ENCODE measurements at regions not wholly inside any gene's neighbourhood (a gene's known extent, or its start where the extent isn't known, plus 50 kb on each side); places are given as distances from the start of the nearest gene placed in this dataset.
"Not testable (repeated sequence)": the region's sequence is repeated elsewhere in the genome, so short reads cannot be mapped to it uniquely, and the experiment has no call there.

DNA sequence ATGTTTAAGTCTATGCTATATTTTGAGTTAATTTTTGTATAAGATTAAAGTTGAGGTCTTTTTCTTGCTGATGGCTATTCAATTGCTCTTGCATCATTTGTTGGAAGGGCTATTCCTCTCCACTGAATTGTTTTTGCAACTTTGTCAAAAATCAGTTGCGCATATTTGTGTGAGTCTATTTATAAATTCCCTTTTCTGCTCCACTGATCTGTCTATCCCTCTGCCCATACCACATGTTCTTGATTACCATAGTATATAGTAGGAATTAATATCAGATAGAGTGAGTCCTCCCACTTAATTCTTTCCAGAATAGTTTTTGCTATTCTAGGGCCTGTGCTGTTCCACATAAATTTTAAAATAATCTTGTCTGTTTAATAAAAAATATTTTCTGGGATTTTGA, 152.4 kb upstream of the ADCY1 start:
- Histone ChIP-seq H3K27ac (no peak overlapping the region), H3K36me3 (no peaks in the 10 kb centered on the region), H3K27me3 (peaks cover 0 to 4% of the 10 kb centered on the region in 2 donors), H3K4me3 (no peak overlapping the region), H3K9me3 (no peaks in the 10 kb centered on the region), H3K4me1 (no peaks in the 10 kb centered on the region)
- TF ChIP-seq, protein P1, sequence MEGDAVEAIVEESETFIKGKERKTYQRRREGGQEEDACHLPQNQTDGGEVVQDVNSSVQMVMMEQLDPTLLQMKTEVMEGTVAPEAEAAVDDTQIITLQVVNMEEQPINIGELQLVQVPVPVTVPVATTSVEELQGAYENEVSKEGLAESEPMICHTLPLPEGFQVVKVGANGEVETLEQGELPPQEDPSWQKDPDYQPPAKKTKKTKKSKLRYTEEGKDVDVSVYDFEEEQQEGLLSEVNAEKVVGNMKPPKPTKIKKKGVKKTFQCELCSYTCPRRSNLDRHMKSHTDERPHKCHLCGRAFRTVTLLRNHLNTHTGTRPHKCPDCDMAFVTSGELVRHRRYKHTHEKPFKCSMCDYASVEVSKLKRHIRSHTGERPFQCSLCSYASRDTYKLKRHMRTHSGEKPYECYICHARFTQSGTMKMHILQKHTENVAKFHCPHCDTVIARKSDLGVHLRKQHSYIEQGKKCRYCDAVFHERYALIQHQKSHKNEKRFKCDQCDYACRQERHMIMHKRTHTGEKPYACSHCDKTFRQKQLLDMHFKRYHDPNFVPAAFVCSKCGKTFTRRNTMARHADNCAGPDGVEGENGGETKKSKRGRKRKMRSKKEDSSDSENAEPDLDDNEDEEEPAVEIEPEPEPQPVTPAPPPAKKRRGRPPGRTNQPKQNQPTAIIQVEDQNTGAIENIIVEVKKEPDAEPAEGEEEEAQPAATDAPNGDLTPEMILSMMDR (IDR thresholded peaks at IDR 0.05) = no peak
- no peak for ATAC-seq
- intact Hi-C loops (cut with DNase I) = no loop called here
- peak in 1 of 4 donors; percentile 3 for DNase-seq

DNA sequence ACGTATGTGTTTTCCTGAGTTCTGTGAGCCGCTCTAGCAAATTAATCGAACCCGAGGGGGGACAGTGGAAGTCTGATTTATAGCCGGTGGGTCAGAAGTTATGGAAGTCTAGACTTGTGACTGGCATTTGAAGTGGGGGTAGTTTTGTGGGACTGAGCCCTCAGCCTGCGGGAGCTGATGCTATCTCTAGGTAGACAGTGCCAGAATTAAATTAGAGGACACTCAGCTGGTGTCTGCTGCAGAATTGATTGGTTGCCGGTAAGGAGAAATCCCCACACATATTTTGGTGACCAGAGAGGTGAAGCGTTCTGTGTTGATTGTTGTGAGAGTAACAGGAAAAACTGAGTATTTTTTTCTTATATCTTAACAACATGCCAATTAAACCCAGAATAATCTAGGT, 143.8 kb upstream of the ADCY1 start:
- ATAC-seq (no peak), DNase-seq (no peak)
- no peaks in the 10 kb centered on the region for H3K36me3 ChIP-seq
- TF ChIP-seq, protein P1 (IDR thresholded peaks at IDR 0.05) = no peak
- no peak overlapping the region for H3K4me3 ChIP-seq
- H3K4me1 ChIP-seq = no peaks in the 10 kb centered on the region
- peaks cover 0 to 12% of the 10 kb centered on the region in 2 donors for H3K27me3 ChIP-seq
- intact Hi-C loops (cut with DNase I) = no loop called here
- H3K27ac ChIP-seq = no peak overlapping the region
- no peaks in the 10 kb centered on the region for H3K9me3 ChIP-seq

DNA sequence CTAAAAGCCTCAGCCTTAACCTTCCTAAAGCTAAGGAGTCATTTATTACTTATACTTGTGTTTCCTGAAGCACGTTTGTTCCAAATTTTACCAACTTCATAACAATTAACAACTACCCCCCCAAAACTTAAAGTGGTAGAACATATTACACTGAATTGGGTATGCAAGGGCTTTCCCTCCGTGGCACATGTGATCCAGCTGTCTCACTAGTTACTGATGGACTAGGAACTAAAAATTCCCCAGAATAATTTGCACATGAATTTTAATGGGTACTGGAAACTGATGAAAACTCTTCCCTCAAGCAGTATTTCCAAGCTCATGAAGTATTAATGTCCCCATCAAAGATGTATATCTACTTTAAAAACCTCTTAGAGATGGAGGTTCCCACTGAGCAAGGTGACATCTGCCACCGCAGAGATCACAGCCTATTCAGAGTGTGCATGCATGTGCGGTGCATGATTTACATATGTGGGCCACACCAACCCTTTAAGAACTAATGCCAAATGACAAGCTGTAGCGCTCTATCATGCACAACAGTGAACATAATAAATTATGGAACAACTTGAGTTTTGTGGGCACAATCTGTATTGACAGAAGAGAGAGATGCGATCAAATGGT, 139.9 kb upstream of the ADCY1 start:
- no peak overlapping the region for H3K4me3 ChIP-seq
- intact Hi-C loops (cut with DNase I) = no loop called here
- DNase-seq (no peak), ATAC-seq (no peak)
- no peak overlapping the region for H3K27ac ChIP-seq
- H3K4me1 ChIP-seq = no peaks in the 10 kb centered on the region
- TF ChIP-seq, protein P1 (IDR thresholded peaks at IDR 0.05) = no peak
- H3K27me3 ChIP-seq = peaks cover 0 to 12% of the 10 kb centered on the region in 2 donors
- H3K36me3 ChIP-seq = no peaks in the 10 kb centered on the region
- H3K9me3 ChIP-seq = no peaks in the 10 kb centered on the region

DNA sequence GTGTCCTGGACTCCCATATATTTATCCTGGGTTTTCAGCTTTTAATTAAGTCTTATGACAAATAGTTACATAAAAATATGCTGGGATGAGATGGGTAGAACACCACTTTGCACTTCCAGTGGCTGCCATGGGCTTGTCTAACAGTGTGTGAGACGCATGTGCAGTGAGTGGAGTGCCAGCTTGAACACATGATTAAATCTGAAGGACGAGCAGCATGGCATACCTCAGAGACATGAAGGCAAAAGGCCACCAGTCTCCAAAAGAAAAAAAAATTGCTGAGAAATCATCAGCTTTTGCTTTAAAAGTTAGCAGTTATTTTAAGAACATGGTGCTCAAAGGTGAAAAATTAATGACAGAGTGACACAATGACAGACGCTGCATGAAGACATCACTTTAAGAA, 139.0 kb upstream of the ADCY1 start:
- Histone ChIP-seq H3K9me3 (no peaks in the 10 kb centered on the region), H3K27ac (no peak overlapping the region), H3K27me3 (peaks cover 0 to 12% of the 10 kb centered on the region in 2 donors), H3K4me3 (no peak overlapping the region), H3K4me1 (no peaks in the 10 kb centered on the region), H3K36me3 (no peaks in the 10 kb centered on the region)
- TF ChIP-seq, protein P1 (IDR thresholded peaks at IDR 0.05) = no peak
- no peak for DNase-seq
- no peak for ATAC-seq
- intact Hi-C loops (cut with DNase I) = no loop called here

DNA sequence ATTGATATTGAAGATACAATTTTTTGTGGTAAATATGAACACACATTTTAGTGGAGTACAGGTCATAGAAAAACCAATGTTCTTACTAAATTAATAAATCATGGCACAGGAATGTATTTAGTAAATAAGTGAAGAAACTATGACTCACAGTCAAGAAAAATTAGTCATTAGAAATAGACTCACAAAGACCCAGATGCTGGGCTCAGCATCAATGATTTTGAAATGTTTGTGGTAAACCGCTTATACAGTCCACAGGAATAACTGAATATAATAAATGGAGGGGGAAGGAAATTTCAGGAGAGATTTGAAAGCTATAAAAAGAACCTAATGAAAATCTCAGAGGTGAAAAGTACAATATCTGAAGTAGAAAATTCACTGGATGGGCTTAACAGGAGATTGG, 138.3 kb upstream of the ADCY1 start:
- Histone ChIP-seq H3K9me3 (no peaks in the 10 kb centered on the region), H3K4me3 (no peak overlapping the region), H3K36me3 (no peaks in the 10 kb centered on the region), H3K27ac (no peak overlapping the region), H3K27me3 (peaks cover 0 to 12% of the 10 kb centered on the region in 2 donors), H3K4me1 (no peaks in the 10 kb centered on the region)
- peak; percentile 52 for ATAC-seq
- DNase-seq = no peak
- TF ChIP-seq, protein P1 (IDR thresholded peaks at IDR 0.05) = no peak
- intact Hi-C loops (cut with DNase I) = no loop called here

DNA sequence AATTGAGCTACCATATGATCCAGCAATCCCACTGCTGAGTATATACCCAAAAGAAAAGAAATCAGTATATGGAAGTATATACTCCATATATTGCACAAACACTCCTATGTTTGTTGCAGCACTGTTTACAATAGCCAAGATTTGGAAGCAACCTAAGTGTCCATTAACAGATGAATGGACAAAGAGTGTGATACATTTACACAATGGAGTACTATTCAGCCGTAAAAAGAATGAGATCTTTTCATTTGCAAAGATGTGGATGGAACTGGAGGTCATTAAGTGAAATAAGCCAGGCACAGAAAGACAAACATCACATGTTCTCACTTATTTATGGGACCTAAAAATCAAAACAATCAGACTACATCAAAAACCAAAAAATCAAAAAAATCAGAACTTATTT, 133.4 kb upstream of the ADCY1 start:
- ATAC-seq; DNase-seq; H3K36me3 ChIP-seq; H3K4me3 ChIP-seq; H3K27me3 ChIP-seq; H3K4me1 ChIP-seq; H3K27ac ChIP-seq; H3K9me3 ChIP-seq; intact Hi-C loops (cut with DNase I): not testable (repeated sequence)
